MM.1S (cell line): ENCODE measurements at regions not wholly inside any gene's neighbourhood (a gene's known extent, or its start where the extent isn't known, plus 50 kb on each side); places are given as distances from the start of the nearest gene placed in this dataset.

ENCODE experiments used
- DNase-seq: peaks from one replicate; pipeline ENCODE4 v3.0.0-alpha.2; 2015
- H2AFZ ChIP-seq: fragments of 300-600 bp; sonication (generic); 2 replicates; pipeline ENCODE4 v1.6.0; 2016; ENCODE audit warnings: antibody characterized with exemption, low read length
- H3F3A ChIP-seq: fragments of 300-600 bp; sonication (generic); 2 replicates; pipeline ENCODE4 v1.6.1; 2016; ENCODE audit warnings: mild to moderate bottlenecking, antibody characterized with exemption, low read length, moderate library complexity, mixed read lengths; ENCODE audit not compliant: insufficient read depth
- H3K27ac ChIP-seq: fragments of 300-600 bp; sonication (generic); 2 replicates; pipeline ENCODE4 v1.5.1; 2016; ENCODE audit warnings: mild to moderate bottlenecking, low read length
- H3K27me3 ChIP-seq: fragments of 300-600 bp; sonication (generic); replicated peaks from 2 replicates; pipeline ENCODE4 v1.6.0; 2016; ENCODE audit warnings: low read length; ENCODE audit not compliant: insufficient read depth
- H3K36me3 ChIP-seq: fragments of 300-600 bp; sonication (generic); replicated peaks from 2 replicates; pipeline ENCODE4 v1.6.1; 2016; ENCODE audit warnings: mild to moderate bottlenecking, low read length, mixed read lengths; ENCODE audit not compliant: insufficient read depth
- H3K4me1 ChIP-seq: fragments of 300-600 bp; sonication (generic); 2 replicates; pipeline ENCODE4 v1.6.1; 2016; ENCODE audit warnings: low read length, mixed read lengths
- H3K4me2 ChIP-seq: fragments of 300-600 bp; sonication (generic); 2 replicates; pipeline ENCODE4 v1.6.0; 2016; ENCODE audit warnings: low read depth, low read length
- H3K4me3 ChIP-seq: fragments of 300-600 bp; sonication (generic); 2 replicates; pipeline ENCODE4 v1.5.1; 2016; ENCODE audit warnings: low read length, mixed read lengths
- H3K79me2 ChIP-seq: fragments of 300-600 bp; sonication (generic); 2 replicates; pipeline ENCODE4 v1.6.1; 2016; ENCODE audit warnings: mixed run types, low read length, mixed read lengths
- H3K9ac ChIP-seq: fragments of 300-600 bp; sonication (generic); 2 replicates; pipeline ENCODE4 v1.6.1; 2016; ENCODE audit warnings: low read length, mixed read lengths
- H3K9me2 ChIP-seq: fragments of 300-600 bp; sonication (generic); replicated peaks from 2 replicates; pipeline ENCODE4 v1.6.1; 2016; ENCODE audit warnings: mild to moderate bottlenecking, low read length, mixed read lengths; ENCODE audit not compliant: insufficient read depth
- H3K9me3 ChIP-seq: fragments of 300-600 bp; sonication (generic); replicated peaks from 2 replicates; pipeline ENCODE4 v1.6.1; 2016; ENCODE audit warnings: mild to moderate bottlenecking, low read length, mixed read lengths; ENCODE audit not compliant: insufficient read depth
- H4K20me1 ChIP-seq: fragments of 300-600 bp; sonication (generic); 2 replicates; pipeline ENCODE4 v1.6.1; 2016; ENCODE audit warnings: mild to moderate bottlenecking, low read length, moderate library complexity, mixed read lengths; ENCODE audit not compliant: insufficient read depth
- EZH2 ChIP-seq: fragments of 300-600 bp; sonication (generic); optimal IDR thresholded peaks from 2 replicates; pipeline ENCODE3; 2017; ENCODE audit warnings: low read depth, mild to moderate bottlenecking, antibody characterized with exemption, low read length, mixed read lengths
- EZH2phosphoT487 ChIP-seq: fragments of 300-600 bp; sonication (generic); IDR thresholded peaks from 2 replicates; pipeline ENCODE4 v1.6.1; 2018; ENCODE audit warnings: antibody characterized with exemption, low read length
- TF ChIP-seq, protein P1 (sequence below): fragments of 300-600 bp; sonication (generic); IDR thresholded peaks from 2 replicates; pipeline ENCODE4 v1.5.1; 2016; ENCODE audit warnings: antibody characterized with exemption, low read length, mixed read lengths

DNA sequence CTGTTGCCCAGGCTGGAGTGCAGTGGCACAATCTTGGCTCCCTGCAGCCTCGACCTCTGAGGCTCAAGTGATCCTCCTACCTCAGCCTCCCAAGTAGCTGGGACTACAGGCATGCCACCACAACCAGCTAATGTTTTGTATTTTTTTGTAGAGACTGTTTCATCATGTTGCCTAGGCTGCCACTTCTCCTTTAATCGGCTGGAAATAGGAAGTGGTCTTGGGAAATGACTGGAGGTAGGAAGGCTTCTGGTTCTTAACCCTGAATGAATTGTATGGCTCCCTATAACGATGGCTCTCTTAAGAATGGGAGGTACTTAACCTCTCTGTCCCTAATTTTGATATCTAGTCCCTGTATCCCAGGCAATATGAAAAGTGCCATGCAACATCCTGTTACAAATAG lies 113.9 kb upstream of the USP15 start:
- H3K4me3 ChIP-seq, result no peak overlapping the region
- TF ChIP-seq EZH2phosphoT487, result no peak
- TF ChIP-seq, protein P1, sequence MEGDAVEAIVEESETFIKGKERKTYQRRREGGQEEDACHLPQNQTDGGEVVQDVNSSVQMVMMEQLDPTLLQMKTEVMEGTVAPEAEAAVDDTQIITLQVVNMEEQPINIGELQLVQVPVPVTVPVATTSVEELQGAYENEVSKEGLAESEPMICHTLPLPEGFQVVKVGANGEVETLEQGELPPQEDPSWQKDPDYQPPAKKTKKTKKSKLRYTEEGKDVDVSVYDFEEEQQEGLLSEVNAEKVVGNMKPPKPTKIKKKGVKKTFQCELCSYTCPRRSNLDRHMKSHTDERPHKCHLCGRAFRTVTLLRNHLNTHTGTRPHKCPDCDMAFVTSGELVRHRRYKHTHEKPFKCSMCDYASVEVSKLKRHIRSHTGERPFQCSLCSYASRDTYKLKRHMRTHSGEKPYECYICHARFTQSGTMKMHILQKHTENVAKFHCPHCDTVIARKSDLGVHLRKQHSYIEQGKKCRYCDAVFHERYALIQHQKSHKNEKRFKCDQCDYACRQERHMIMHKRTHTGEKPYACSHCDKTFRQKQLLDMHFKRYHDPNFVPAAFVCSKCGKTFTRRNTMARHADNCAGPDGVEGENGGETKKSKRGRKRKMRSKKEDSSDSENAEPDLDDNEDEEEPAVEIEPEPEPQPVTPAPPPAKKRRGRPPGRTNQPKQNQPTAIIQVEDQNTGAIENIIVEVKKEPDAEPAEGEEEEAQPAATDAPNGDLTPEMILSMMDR, result no peak
- no peak for TF ChIP-seq EZH2
- no peaks in the 10 kb centered on the region for H3F3A ChIP-seq
- no peaks in the 10 kb centered on the region for H3K27me3 ChIP-seq
- no peak overlapping the region for H2AFZ ChIP-seq
- H3K9me3 ChIP-seq, result no peaks in the 10 kb centered on the region
- H3K9ac ChIP-seq, result no peak overlapping the region
- H3K4me2 ChIP-seq, result no peak overlapping the region
- H4K20me1 ChIP-seq, result no peaks in the 10 kb centered on the region
- H3K27ac ChIP-seq, result no peak overlapping the region
- DNase-seq, result no peak
- H3K79me2 ChIP-seq, result no peaks in the 10 kb centered on the region
- H3K36me3 ChIP-seq, result no peaks in the 10 kb centered on the region
- H3K9me2 ChIP-seq, result no peaks in the 10 kb centered on the region
- H3K4me1 ChIP-seq, result no peaks in the 10 kb centered on the region

DNA sequence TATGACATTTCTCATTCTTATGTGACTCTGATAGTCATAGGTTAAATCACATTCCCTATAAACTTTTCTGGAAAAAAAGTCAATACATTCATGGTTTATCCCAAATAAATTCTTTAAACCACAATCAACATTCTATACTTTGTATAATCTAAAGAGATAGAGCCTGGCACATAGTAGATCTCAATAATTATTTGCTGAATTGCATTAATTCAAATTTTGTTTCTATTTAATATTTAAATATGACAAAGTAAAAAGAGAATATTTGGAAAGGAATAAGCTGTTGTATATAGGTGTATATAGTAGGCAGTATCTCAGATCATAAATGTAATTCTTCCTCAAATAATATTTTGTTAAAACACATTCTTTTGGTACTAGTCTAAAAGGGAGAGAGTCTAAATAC lies 102.2 kb upstream of the USP15 start:
- Histone ChIP-seq H3K9me2 (no peaks in the 10 kb centered on the region), H3K27ac (no peak overlapping the region), H4K20me1 (no peaks in the 10 kb centered on the region), H3K4me1 (peaks cover 12% of the 10 kb centered on the region), H3K4me3 (no peak overlapping the region), H3K4me2 (no peak overlapping the region), H3K27me3 (no peaks in the 10 kb centered on the region), H3K36me3 (no peaks in the 10 kb centered on the region), H3K9ac (no peak overlapping the region), H2AFZ (no peak overlapping the region), H3K9me3 (no peaks in the 10 kb centered on the region), H3K79me2 (no peaks in the 10 kb centered on the region), H3F3A (no peaks in the 10 kb centered on the region)
- TF ChIP-seq EZH2phosphoT487 (no peak), EZH2 (no peak)
- TF ChIP-seq, protein P1, result no peak
- DNase-seq, result no peak

DNA sequence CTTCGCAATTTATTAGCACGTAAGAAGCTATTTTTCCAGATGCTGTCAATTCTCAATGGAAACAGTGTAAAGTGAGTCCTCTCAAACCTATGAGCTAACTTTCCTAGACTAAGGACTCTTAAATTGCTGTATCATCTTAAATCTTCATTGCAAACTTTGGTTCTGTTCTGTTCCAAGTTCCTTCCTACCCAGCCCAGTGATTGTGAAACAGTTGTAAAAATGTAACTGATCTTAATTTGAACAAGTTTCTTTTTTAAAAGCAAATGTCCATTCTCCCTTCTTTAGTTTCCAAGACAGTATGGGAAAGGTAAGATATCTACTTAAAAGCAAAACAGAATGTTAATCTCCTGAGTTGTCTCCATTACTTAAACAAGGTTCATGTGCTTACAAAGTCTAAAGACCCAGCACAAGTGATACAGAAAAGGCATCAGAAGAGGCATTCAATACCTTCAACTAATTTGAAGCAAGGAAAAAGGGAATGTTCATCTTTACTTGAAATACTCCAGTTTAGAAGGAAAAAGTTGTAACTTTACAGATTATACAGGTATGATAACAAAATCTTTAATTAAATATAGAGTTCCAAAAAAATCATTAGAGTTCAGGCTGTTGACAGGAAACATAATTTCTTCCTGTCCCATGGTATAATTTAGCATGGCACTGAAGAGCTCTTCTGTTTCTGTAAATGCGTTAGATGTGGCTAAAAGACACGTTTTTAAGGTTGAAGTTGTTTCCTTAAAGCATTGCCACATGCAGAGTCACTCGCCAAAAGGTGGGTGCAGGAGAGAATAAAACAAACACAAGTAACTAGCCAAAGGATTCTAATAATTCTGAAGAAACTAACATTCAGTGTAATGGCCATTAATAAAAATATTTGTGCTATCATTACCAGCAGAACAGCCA lies 101.5 kb upstream of the USP15 start:
- H3K79me2 ChIP-seq, result no peaks in the 10 kb centered on the region
- H3K9ac ChIP-seq, result no peak overlapping the region
- H3K27ac ChIP-seq, result no peak overlapping the region

More for the DNA sequence above, 101.5 kb upstream of the USP15 start:
- Histone ChIP-seq H3K4me1 (peaks cover 15% of the 10 kb centered on the region), H4K20me1 (no peaks in the 10 kb centered on the region), H3K4me3 (no peak overlapping the region), H3K4me2 (no peak overlapping the region), H3K9me3 (no peaks in the 10 kb centered on the region), H2AFZ (no peak overlapping the region), H3K36me3 (no peaks in the 10 kb centered on the region), H3F3A (no peaks in the 10 kb centered on the region), H3K27me3 (no peaks in the 10 kb centered on the region), H3K9me2 (no peaks in the 10 kb centered on the region)
- no peak for DNase-seq
- TF ChIP-seq, protein P1, result no peak
- no peak for TF ChIP-seq EZH2
